ENCODE measurements at regions not wholly inside any gene's neighbourhood (a gene's known extent, or its start where the extent isn't known, plus 50 kb on each side); places are given as distances from the start of the nearest gene placed in this dataset.
A peak's percentile ranks its signal among the peaks of the same experiment; 100 is the strongest.

GRCh38 chr3:105958237-105959000 lies 89.6 kb upstream of the CBLB start:
- H2AFZ ChIP-seq (ENCODE audit: low read depth): no peak overlapping the region
- TF ChIP-seq GATA2 (CRISPR knock-in tag; IDR thresholded peaks at IDR 0.05): no peak
- TF ChIP-seq FOSL2 (IDR thresholded peaks at IDR 0.05; ENCODE audit: borderline replicate concordance, low read depth): no peak
- no peak for TF ChIP-seq SMC3 (IDR thresholded peaks at IDR 0.05; ENCODE audit: low read depth, low read length)
- no peak for TF ChIP-seq MXI1 (IDR thresholded peaks at IDR 0.05; ENCODE audit: low read depth, low read length)
- no peak for TF ChIP-seq YY1 (IDR thresholded peaks at IDR 0.05; ENCODE audit: low read depth)
- no peak for TF ChIP-seq CHD2 (IDR thresholded peaks at IDR 0.05; ENCODE audit: low read length, partially characterized antibody)
- TF ChIP-seq USF2 (IDR thresholded peaks at IDR 0.05; ENCODE audit: borderline replicate concordance, low read depth, low read length): no peak
- no peak for TF ChIP-seq RAD21 (IDR thresholded peaks at IDR 0.05; ENCODE audit: low read length)
- TF ChIP-seq NFIC (IDR thresholded peaks at IDR 0.05; ENCODE audit: borderline replicate concordance): no peak
- TF ChIP-seq GABPA (IDR thresholded peaks at IDR 0.05; ENCODE audit: low read depth): no peak
- no peak for TF ChIP-seq RCOR1 (IDR thresholded peaks at IDR 0.05; ENCODE audit: low read length)
- TF ChIP-seq MAX (IDR thresholded peaks at IDR 0.05; ENCODE audit: low read depth): no peak
- TF ChIP-seq PBX3 (IDR thresholded peaks at IDR 0.05): no peak
- TF ChIP-seq ELF1 (IDR thresholded peaks at IDR 0.05): no peak
- TF ChIP-seq EP300 (IDR thresholded peaks at IDR 0.05; ENCODE audit: borderline replicate concordance in 1 of 2, low read depth in 1 of 2, low read length in 1 of 2): no peak
- no peak for TF ChIP-seq FOXM1 (IDR thresholded peaks at IDR 0.05; ENCODE audit: low read depth)
- no peak for TF ChIP-seq JUND (IDR thresholded peaks at IDR 0.05)
- TF ChIP-seq IRF3 (IDR thresholded peaks at IDR 0.05; ENCODE audit: low read depth, low read length): no peak
- no peak for TF ChIP-seq NRF1 (IDR thresholded peaks at IDR 0.05; ENCODE audit: low read depth, low read length)
- H3K4me1 ChIP-seq (ENCODE audit: control insufficient read depth in 1 of 2, insufficient read depth in 2 of 2, low read depth in 1 of 2, low read length in 1 of 2): no peaks in the 10 kb centered on the region
- H3K9me2 ChIP-seq: no peaks in the 10 kb centered on the region
- no peak overlapping the region for H3K4me2 ChIP-seq
- peak overlapping the region in 1 of 2 experiments; percentile 21; a peak in 1 of 4 replicates for H3K27ac ChIP-seq (ENCODE audit: low read depth in 2 of 2, low read length in 1 of 2)
- H3K4me3 ChIP-seq (ENCODE audit: low read depth in 2 of 2, low read length in 1 of 2): no peak overlapping the region
- H3F3A ChIP-seq (replicated peaks; ENCODE audit: insufficient read depth): peaks cover 7% of the 10 kb centered on the region
- WGBS (ENCODE audit: low lambda C conversion rate): 90% methylated on average over 5 of the region's 5 CpGs
- CTCF ChIA-PET: no interaction called here
- no peaks in the 10 kb centered on the region for H3K36me3 ChIP-seq (replicated peaks in 1 of 2; ENCODE audit: control insufficient read depth in 1 of 2, insufficient read depth in 2 of 2, low read length in 1 of 2)
- no peak overlapping the region for H3K9ac ChIP-seq
- H3K79me2 ChIP-seq (ENCODE audit: insufficient read depth): no peaks in the 10 kb centered on the region
- H3K27me3 ChIP-seq (ENCODE audit: insufficient read depth): no peaks in the 10 kb centered on the region
- POLR2A ChIA-PET: no interaction called here
- no peaks in the 10 kb centered on the region for H4K20me1 ChIP-seq (ENCODE audit: insufficient read depth)
- no peak for DNase-seq
- no peaks in the 10 kb centered on the region for H3K9me3 ChIP-seq

Measured in SK-N-SH (cell line).